ENCODE measurements at regions not wholly inside any gene's neighbourhood (a gene's known extent, or its start where the extent isn't known, plus 50 kb on each side); places are given as distances from the start of the nearest gene placed in this dataset.
"Not testable (repeated sequence)": the region's sequence is repeated elsewhere in the genome, so short reads cannot be mapped to it uniquely, and the experiment has no call there.

DNA sequence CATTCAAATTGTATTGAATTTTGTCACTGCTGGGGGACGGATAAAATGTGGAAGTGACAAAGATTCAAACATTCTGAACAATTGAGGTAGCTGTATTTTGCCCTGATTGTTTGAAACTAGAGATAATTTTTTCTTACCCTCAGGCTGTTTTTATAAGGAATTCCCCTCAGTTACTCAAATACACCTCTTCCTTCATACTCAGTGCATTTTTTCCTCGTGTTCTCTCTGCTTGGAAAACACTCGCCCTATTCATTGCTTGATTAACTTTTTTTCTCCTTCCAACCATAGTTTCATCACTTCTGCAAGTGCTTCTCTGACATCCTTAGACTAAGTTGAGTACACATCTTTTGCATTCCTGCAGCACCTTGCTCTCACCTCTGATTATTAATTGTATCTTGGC is 454.5 kb upstream of the FAM174A start:
- DNase-seq; ATAC-seq; H3K9me3 ChIP-seq; H3K36me3 ChIP-seq; intact Hi-C loops (cut with DNase I); H3K4me1 ChIP-seq; H3K27me3 ChIP-seq; H3K27ac ChIP-seq; H3K4me3 ChIP-seq: not testable (repeated sequence)

DNA sequence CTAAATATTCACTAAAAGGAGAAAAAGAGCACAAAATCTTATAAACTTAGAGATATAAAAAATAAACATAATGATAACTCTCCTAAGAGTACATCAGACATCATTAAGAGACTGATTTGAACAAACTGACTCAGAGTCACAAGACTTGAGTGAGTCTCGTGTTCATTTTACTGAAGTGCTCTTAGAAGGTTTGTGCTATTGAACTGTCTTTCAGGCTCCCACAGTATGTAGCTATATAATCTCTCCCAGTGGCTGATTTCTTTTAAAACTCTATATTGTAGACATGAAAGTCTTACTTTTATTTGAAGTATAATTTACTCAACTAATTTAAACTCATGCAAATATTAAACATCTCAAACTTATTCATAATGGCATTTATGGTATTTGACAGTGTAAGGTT is 456.0 kb upstream of the FAM174A start:
- H3K27me3 ChIP-seq; H3K4me3 ChIP-seq; intact Hi-C loops (cut with DNase I); H3K27ac ChIP-seq; H3K4me1 ChIP-seq; ATAC-seq; H3K9me3 ChIP-seq; DNase-seq; H3K36me3 ChIP-seq: not testable (repeated sequence)

DNA sequence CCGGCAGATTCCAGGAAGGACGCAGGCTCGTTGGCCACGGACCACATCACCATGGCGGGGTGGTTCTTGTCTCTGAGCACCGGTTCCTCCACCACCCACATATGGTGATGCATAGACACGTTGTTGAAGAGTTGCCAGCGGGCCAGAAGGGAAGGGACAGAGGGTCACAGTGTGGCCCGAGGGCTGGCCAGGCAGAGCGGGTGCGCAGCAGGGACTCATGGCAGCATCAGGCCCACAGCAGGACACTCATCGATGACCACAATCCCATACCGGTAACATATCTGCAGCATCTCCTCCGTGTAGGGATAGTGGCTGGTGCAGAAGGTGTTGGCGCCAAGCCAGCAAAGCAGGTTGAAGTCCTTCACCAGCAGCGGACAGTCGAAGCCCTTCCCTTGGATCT is 469.2 kb upstream of the FAM174A start:
- H3K4me3 ChIP-seq; DNase-seq; H3K27ac ChIP-seq; intact Hi-C loops (cut with DNase I); H3K9me3 ChIP-seq; H3K4me1 ChIP-seq; H3K36me3 ChIP-seq; H3K27me3 ChIP-seq: not testable (repeated sequence)
- ATAC-seq, result peak; percentile 53

DNA sequence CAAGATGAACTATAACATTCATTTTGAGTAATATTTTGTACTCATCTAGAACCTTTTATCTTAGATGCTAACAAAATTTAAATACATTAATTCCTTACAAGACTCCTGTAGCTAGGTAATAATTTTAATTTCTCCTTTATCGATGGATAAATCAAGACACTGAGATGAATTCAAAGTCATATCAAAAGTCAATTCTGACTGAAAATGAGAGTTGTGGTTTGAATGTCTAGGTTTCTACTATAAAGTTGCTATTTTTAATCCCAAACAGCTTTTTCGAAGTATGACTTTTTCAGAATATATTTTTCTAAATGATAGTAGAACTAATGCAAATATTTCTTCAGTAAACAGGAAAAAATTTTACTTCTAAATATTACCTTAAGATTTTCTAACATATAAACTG is 491.7 kb upstream of the FAM174A start:
- TF ChIP-seq, protein P1, sequence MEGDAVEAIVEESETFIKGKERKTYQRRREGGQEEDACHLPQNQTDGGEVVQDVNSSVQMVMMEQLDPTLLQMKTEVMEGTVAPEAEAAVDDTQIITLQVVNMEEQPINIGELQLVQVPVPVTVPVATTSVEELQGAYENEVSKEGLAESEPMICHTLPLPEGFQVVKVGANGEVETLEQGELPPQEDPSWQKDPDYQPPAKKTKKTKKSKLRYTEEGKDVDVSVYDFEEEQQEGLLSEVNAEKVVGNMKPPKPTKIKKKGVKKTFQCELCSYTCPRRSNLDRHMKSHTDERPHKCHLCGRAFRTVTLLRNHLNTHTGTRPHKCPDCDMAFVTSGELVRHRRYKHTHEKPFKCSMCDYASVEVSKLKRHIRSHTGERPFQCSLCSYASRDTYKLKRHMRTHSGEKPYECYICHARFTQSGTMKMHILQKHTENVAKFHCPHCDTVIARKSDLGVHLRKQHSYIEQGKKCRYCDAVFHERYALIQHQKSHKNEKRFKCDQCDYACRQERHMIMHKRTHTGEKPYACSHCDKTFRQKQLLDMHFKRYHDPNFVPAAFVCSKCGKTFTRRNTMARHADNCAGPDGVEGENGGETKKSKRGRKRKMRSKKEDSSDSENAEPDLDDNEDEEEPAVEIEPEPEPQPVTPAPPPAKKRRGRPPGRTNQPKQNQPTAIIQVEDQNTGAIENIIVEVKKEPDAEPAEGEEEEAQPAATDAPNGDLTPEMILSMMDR (IDR thresholded peaks at IDR 0.05), result no peak
- H3K4me1 ChIP-seq, result no peaks in the 10 kb centered on the region
- H3K4me3 ChIP-seq, result no peak overlapping the region
- ATAC-seq (no peak), DNase-seq (no peak)
- H3K27me3 ChIP-seq, result no peaks in the 10 kb centered on the region
- H3K36me3 ChIP-seq, result no peaks in the 10 kb centered on the region
- H3K9me3 ChIP-seq, result no peaks in the 10 kb centered on the region
- H3K27ac ChIP-seq, result no peak overlapping the region
- intact Hi-C loops (cut with DNase I), result no loop called here

DNA sequence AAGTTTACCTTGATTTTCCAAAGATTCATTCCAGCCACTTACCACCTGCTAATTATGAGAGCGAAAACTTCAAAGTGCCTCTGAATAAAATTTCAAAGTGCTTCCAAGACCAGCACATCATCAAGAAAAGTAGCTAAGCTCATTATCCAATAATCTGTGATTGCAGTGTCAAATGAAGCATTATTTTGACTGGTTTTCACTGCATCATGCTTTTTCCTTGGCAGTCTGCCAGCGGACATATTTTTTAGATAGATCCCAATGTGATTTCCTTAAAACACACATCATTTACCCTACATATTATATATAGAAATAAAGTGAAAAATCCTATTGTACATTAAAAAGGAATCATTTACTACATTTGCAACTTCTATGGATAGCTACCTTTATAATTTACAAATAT is 508.6 kb upstream of the FAM174A start:
- intact Hi-C loops (cut with DNase I), result no loop called here
- Histone ChIP-seq H3K4me1 (no peaks in the 10 kb centered on the region), H3K36me3 (no peaks in the 10 kb centered on the region), H3K9me3 (no peaks in the 10 kb centered on the region), H3K4me3 (no peak overlapping the region), H3K27me3 (no peaks in the 10 kb centered on the region), H3K27ac (no peak overlapping the region)
- no peak for DNase-seq
- TF ChIP-seq, protein P1 (IDR thresholded peaks at IDR 0.05), result no peak
- no peak for ATAC-seq

DNA sequence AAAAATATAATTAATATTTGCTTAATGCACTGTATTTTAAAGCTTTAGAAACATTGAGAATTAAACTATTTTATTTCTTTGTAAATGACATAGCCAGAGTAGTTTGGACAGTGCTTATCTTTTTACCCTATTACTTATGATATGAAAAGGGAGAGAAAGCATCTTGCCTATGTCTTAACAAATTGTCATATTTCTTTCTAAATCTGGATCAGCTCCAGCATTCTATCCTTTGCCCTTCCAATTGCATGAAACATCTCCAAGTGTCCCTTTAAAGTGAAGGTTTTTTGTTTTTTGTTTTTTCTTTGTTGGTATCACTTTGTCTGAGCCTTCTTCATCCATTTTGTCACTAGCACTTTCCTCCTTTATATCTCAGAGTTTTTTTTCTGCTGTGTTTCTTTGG is 511.6 kb upstream of the FAM174A start:
- Histone ChIP-seq H3K27me3 (no peaks in the 10 kb centered on the region), H3K4me3 (no peak overlapping the region), H3K27ac (no peak overlapping the region), H3K4me1 (no peaks in the 10 kb centered on the region), H3K9me3 (no peaks in the 10 kb centered on the region), H3K36me3 (no peaks in the 10 kb centered on the region)
- intact Hi-C loops (cut with DNase I), result no loop called here
- ATAC-seq, result no peak
- no peak for DNase-seq
- TF ChIP-seq, protein P1 (IDR thresholded peaks at IDR 0.05), result no peak

DNA sequence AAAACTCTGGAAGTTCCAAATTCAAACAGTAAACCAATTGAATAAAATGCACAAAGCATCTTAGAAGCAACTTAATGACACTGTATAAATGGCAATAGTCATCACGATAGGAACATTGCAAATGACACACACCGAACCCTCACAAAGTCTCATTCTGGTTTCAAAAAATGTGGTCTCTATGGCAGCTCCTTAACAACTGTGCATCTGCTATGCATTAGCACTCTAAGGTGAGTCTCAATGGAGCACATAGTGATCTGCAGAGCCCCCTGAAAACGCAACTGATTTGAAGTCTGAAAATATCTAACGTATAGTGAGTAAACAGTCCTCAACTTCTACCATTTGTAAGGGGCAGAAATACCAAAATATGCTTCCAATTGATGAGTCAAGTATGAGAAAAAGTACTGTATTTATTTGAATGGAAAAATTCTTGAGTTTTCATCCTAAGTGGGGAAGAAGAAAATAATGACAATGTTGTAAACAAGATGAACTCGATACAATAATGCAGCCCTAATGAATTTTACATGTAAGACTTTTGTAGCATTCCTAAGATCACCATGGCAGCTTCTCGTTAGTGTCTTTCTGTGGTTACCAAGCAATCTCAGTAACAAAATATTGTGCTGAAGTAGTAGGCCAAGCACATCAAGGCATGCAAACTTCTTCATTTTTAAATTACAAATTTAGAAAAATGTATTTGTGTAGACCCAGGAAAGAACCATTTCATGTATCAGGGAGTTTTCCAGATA is 517.5 kb upstream of the FAM174A start:
- no peak for ATAC-seq
- TF ChIP-seq, protein P1 (IDR thresholded peaks at IDR 0.05), result no peak
- Histone ChIP-seq H3K9me3 (no peaks in the 10 kb centered on the region), H3K36me3 (no peaks in the 10 kb centered on the region), H3K27ac (no peak overlapping the region), H3K4me3 (no peak overlapping the region), H3K27me3 (no peaks in the 10 kb centered on the region), H3K4me1 (no peaks in the 10 kb centered on the region)
- no peak for DNase-seq
- intact Hi-C loops (cut with DNase I), result no loop called here

DNA sequence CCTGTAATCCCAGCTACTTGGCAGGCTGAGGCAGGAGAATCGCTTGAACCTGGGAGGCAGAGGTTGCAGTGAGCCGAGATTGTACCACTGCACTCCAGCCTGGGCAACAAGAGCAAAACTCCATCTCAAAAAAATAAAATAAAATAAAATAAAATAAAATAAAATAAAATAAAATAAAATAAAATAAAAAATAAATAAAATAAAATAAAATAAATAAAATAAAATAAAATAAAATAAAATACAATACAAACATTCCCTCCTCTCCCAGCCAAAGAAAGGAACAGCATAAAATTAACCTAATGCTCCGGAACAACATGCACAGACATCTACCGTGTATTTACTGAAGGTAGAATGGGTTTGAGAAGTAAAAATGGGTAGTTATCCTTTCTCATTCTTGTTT is 521.9 kb upstream of the FAM174A start:
- ATAC-seq; H3K4me3 ChIP-seq; H3K27ac ChIP-seq; H3K27me3 ChIP-seq; H3K9me3 ChIP-seq; H3K4me1 ChIP-seq; H3K36me3 ChIP-seq; DNase-seq; intact Hi-C loops (cut with DNase I): not testable (repeated sequence)

DNA sequence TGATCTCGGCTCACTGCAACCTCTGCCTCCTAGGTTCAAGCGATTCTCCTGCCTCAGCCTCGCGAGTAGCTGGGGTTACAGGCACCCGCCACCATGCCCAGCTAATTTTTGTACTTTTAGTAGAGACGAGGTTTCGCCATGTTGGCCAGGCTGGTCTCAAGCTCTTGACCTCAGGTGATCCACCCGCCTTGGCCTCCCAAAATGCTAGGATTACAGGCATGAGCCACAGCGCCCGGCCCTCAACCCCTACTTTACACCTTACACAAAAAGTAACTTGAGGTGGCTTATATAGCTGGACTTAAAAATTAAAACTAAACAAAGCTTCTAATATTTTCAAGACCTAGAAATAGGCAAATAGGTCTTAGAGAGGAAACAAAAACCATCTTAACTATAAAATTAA is 524.0 kb upstream of the FAM174A start:
- intact Hi-C loops (cut with DNase I); DNase-seq; H3K27me3 ChIP-seq: not testable (repeated sequence)

More for the DNA sequence above, 524.0 kb upstream of the FAM174A start:
- H3K27ac ChIP-seq, H3K36me3 ChIP-seq, H3K4me3 ChIP-seq, H3K9me3 ChIP-seq, H3K4me1 ChIP-seq, ATAC-seq: not testable (repeated sequence)
